ENCODE measurements at regions not wholly inside any gene's neighbourhood (a gene's known extent, or its start where the extent isn't known, plus 50 kb on each side); places are given as distances from the start of the nearest gene placed in this dataset.

DNA sequence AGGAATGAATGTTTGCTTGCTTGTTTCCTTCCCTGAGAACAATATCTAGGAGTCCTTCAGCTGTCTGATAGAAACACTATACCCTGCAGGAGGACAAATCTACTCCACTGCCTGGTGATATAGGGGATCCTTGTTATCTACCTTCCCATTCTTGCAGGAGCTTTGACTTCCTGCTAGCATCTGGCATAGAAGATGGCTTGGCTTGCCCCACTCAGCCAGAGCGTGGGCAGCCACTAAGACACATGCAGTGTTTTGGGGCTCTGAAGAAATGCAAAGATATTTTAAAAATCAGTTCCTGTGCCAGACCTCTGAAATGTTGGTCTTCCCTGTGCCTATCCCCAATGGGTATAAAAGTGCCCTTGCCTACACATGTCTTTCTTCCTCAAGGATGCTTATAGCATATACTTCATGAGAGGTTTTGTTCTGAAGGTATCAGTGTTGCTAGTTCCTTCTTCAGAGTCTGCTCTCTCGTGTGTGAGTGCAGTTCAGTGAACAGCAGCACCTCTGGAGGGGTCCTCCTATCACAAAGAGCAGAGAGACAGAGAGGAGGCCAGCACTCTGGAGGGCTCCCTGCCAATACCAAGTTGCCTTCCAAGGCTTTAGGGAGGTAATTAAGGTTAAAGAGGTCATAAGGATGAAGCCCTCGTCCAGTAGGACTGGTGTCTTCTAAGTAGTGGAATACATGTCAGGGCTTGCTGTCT lies 149.1 kb upstream of the CALCR start:
- intact Hi-C loops (cut with DNase I) = no loop called here
- TF ChIP-seq POLR2A (IDR thresholded peaks at IDR 0.05) = no peak
- TF ChIP-seq, protein P1, sequence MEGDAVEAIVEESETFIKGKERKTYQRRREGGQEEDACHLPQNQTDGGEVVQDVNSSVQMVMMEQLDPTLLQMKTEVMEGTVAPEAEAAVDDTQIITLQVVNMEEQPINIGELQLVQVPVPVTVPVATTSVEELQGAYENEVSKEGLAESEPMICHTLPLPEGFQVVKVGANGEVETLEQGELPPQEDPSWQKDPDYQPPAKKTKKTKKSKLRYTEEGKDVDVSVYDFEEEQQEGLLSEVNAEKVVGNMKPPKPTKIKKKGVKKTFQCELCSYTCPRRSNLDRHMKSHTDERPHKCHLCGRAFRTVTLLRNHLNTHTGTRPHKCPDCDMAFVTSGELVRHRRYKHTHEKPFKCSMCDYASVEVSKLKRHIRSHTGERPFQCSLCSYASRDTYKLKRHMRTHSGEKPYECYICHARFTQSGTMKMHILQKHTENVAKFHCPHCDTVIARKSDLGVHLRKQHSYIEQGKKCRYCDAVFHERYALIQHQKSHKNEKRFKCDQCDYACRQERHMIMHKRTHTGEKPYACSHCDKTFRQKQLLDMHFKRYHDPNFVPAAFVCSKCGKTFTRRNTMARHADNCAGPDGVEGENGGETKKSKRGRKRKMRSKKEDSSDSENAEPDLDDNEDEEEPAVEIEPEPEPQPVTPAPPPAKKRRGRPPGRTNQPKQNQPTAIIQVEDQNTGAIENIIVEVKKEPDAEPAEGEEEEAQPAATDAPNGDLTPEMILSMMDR (IDR thresholded peaks at IDR 0.05) = no peak
- no peaks in the 10 kb centered on the region for H3K4me1 ChIP-seq (replicated peaks in 1 of 2)
- WGBS, 4 donors = 58 to 71% (median 59%) methylated on average over 3 of the region's 3 CpGs
- no peak overlapping the region for H3K27ac ChIP-seq
- no peaks in the 10 kb centered on the region for H3K9me3 ChIP-seq (replicated peaks in 1 of 3)
- no peaks in the 10 kb centered on the region for H3K36me3 ChIP-seq (replicated peaks in 1 of 2)
- peaks cover 3% of the 10 kb centered on the region for H3K27me3 ChIP-seq
- no peak overlapping the region for H3K4me3 ChIP-seq
- DNase-seq = no peak

DNA sequence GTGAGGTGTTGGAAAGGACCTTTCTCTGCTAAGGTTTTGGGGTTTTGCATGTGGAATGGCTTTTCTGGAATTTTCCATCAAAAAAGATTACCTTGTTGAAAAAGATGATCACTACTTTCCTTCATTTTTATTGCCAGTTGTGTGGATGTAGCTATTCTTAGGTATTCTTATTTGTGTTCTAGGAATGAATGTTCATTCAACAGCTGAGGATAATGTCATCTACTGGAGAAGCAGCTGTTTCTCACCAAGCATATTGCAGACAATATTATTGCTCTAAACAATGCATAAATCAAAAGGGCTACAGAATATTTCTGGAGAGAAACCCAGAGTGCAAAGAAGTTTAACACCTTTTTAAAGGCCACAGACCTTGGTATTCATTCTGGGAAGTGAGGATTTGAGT lies 145.6 kb upstream of the CALCR start:
- H3K36me3 ChIP-seq (replicated peaks in 1 of 2) = no peaks in the 10 kb centered on the region
- DNase-seq = no peak

DNA sequence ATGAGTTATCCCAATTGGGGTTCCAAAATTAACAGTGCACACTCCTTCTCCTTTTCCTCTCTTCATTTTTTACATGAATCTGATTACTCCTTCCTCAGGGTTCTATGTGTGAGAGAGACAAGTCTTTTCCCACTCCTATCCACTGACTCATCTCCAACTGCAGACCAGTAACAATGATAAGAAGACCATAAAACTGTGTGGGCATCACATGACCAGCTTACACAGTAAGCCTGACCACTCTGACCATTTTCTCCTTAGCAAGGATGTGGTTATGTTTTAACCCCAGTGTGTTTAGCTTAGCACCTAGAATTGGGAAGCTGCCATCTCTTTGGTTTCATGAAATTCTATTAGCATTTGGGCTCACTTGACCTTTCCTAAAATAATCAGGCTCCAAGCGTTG lies 145.0 kb upstream of the CALCR start:
- no peak for DNase-seq
- Histone ChIP-seq H3K4me1 (replicated peaks in 1 of 2) (no peaks in the 10 kb centered on the region), H3K9me3 (replicated peaks in 1 of 3) (no peaks in the 10 kb centered on the region), H3K4me3 (no peak overlapping the region), H3K36me3 (replicated peaks in 1 of 2) (no peaks in the 10 kb centered on the region), H3K27ac (no peak overlapping the region), H3K27me3 (no peaks in the 10 kb centered on the region)
- no peak for TF ChIP-seq POLR2A (IDR thresholded peaks at IDR 0.05)
- TF ChIP-seq, protein P1 (IDR thresholded peaks at IDR 0.05) = no peak
- 59 to 69% (median 65%) methylated on average over 1 of the region's 1 CpG for WGBS, 4 donors
- intact Hi-C loops (cut with DNase I) = no loop called here

More for the DNA sequence above, 145.6 kb upstream of the CALCR start:
- Histone ChIP-seq H3K27me3 (no peaks in the 10 kb centered on the region), H3K4me1 (replicated peaks in 1 of 2) (no peaks in the 10 kb centered on the region), H3K9me3 (replicated peaks in 1 of 3) (no peaks in the 10 kb centered on the region), H3K4me3 (no peak overlapping the region), H3K27ac (no peak overlapping the region)
- TF ChIP-seq, protein P1 (IDR thresholded peaks at IDR 0.05) = no peak
- TF ChIP-seq POLR2A (IDR thresholded peaks at IDR 0.05) = no peak
- intact Hi-C loops (cut with DNase I) = no loop called here

DNA sequence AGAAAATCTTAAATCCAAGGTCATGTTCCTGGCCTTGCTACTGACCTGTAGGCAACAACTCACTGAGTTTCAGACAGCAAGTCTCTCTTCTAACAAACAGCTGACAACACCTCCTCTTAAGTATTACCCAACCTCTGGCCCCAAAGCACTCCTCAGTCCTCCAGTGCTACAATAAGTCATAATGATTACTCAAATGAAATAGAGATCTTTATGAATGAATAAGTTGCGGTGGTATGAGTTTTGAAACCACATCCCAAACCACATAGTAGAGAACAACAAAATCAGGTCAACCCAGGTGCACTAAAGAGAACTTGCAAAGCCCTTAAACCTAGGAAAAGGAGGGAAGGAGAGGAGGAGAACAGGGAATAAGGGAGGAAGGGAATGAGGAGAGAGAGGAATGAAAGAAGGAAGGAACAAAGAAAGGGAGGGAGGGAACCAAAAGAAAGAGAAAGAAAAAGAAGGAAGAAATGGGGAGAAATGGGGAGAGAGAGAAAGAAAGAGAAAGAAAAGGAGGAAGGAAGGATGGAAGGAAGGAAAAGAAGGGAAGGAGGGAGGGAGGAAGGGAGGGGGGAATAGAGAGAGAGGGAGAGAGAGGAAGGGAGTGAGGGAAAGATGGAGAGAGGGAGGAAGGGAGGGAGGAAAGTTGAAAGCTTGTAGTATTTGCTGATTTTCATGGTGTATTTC lies 142.8 kb upstream of the CALCR start:
- intact Hi-C loops (cut with DNase I) = no loop called here

More for the DNA sequence above, 142.8 kb upstream of the CALCR start:
- H3K4me3 ChIP-seq = no peak overlapping the region
- 35 to 53% (median 47%) methylated on average over 1 of the region's 1 CpG for WGBS, 4 donors
- TF ChIP-seq, protein P1 (IDR thresholded peaks at IDR 0.05) = no peak
- TF ChIP-seq POLR2A (IDR thresholded peaks at IDR 0.05) = no peak
- H3K4me1 ChIP-seq (replicated peaks in 1 of 2) = no peaks in the 10 kb centered on the region
- H3K36me3 ChIP-seq (replicated peaks in 1 of 2) = no peaks in the 10 kb centered on the region
- no peak overlapping the region for H3K27ac ChIP-seq
- H3K27me3 ChIP-seq = peaks cover 6% of the 10 kb centered on the region
- H3K9me3 ChIP-seq (replicated peaks in 1 of 3) = no peaks in the 10 kb centered on the region
- DNase-seq = no peak
